ENCODE measurements at regions not wholly inside any gene's neighbourhood (a gene's known extent, or its start where the extent isn't known, plus 50 kb on each side); places are given as distances from the start of the nearest gene placed in this dataset.

- TF ChIP-seq, protein P1, sequence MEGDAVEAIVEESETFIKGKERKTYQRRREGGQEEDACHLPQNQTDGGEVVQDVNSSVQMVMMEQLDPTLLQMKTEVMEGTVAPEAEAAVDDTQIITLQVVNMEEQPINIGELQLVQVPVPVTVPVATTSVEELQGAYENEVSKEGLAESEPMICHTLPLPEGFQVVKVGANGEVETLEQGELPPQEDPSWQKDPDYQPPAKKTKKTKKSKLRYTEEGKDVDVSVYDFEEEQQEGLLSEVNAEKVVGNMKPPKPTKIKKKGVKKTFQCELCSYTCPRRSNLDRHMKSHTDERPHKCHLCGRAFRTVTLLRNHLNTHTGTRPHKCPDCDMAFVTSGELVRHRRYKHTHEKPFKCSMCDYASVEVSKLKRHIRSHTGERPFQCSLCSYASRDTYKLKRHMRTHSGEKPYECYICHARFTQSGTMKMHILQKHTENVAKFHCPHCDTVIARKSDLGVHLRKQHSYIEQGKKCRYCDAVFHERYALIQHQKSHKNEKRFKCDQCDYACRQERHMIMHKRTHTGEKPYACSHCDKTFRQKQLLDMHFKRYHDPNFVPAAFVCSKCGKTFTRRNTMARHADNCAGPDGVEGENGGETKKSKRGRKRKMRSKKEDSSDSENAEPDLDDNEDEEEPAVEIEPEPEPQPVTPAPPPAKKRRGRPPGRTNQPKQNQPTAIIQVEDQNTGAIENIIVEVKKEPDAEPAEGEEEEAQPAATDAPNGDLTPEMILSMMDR (CRISPR knock-in tag; IDR thresholded peaks at IDR 0.05) = no peak
- TF ChIP-seq POLR2A (IDR thresholded peaks at IDR 0.05; ENCODE audit: insufficient read depth in 1 of 2, low read depth in 2 of 2, low read length in 2 of 2) = no peak
- TF ChIP-seq MZF1 (CRISPR knock-in tag; IDR thresholded peaks at IDR 0.05; ENCODE audit: borderline replicate concordance) = no peak
- TF ChIP-seq, protein P2, sequence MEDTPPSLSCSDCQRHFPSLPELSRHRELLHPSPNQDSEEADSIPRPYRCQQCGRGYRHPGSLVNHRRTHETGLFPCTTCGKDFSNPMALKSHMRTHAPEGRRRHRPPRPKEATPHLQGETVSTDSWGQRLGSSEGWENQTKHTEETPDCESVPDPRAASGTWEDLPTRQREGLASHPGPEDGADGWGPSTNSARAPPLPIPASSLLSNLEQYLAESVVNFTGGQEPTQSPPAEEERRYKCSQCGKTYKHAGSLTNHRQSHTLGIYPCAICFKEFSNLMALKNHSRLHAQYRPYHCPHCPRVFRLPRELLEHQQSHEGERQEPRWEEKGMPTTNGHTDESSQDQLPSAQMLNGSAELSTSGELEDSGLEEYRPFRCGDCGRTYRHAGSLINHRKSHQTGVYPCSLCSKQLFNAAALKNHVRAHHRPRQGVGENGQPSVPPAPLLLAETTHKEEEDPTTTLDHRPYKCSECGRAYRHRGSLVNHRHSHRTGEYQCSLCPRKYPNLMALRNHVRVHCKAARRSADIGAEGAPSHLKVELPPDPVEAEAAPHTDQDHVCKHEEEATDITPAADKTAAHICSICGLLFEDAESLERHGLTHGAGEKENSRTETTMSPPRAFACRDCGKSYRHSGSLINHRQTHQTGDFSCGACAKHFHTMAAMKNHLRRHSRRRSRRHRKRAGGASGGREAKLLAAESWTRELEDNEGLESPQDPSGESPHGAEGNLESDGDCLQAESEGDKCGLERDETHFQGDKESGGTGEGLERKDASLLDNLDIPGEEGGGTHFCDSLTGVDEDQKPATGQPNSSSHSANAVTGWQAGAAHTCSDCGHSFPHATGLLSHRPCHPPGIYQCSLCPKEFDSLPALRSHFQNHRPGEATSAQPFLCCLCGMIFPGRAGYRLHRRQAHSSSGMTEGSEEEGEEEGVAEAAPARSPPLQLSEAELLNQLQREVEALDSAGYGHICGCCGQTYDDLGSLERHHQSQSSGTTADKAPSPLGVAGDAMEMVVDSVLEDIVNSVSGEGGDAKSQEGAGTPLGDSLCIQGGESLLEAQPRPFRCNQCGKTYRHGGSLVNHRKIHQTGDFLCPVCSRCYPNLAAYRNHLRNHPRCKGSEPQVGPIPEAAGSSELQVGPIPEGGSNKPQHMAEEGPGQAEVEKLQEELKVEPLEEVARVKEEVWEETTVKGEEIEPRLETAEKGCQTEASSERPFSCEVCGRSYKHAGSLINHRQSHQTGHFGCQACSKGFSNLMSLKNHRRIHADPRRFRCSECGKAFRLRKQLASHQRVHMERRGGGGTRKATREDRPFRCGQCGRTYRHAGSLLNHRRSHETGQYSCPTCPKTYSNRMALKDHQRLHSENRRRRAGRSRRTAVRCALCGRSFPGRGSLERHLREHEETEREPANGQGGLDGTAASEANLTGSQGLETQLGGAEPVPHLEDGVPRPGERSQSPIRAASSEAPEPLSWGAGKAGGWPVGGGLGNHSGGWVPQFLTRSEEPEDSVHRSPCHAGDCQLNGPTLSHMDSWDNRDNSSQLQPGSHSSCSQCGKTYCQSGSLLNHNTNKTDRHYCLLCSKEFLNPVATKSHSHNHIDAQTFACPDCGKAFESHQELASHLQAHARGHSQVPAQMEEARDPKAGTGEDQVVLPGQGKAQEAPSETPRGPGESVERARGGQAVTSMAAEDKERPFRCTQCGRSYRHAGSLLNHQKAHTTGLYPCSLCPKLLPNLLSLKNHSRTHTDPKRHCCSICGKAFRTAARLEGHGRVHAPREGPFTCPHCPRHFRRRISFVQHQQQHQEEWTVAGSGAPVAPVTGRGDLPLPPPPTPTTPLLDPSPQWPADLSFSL (CRISPR knock-in tag; IDR thresholded peaks at IDR 0.05) = no peak
- TF ChIP-seq, protein P3, sequence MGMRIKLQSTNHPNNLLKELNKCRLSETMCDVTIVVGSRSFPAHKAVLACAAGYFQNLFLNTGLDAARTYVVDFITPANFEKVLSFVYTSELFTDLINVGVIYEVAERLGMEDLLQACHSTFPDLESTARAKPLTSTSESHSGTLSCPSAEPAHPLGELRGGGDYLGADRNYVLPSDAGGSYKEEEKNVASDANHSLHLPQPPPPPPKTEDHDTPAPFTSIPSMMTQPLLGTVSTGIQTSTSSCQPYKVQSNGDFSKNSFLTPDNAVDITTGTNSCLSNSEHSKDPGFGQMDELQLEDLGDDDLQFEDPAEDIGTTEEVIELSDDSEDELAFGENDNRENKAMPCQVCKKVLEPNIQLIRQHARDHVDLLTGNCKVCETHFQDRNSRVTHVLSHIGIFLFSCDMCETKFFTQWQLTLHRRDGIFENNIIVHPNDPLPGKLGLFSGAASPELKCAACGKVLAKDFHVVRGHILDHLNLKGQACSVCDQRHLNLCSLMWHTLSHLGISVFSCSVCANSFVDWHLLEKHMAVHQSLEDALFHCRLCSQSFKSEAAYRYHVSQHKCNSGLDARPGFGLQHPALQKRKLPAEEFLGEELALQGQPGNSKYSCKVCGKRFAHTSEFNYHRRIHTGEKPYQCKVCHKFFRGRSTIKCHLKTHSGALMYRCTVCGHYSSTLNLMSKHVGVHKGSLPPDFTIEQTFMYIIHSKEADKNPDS (CRISPR knock-in tag; IDR thresholded peaks at IDR 0.05) = no peak
- no peak for TF ChIP-seq ZNF513 (CRISPR knock-in tag; conservative IDR thresholded peaks at IDR 0.05)
- no peak for TF ChIP-seq PPARG (CRISPR knock-in tag; conservative IDR thresholded peaks at IDR 0.05)
Measured at GRCh38 chr2:48043746-48044145, 137.4 kb upstream of the FBXO11 start.
